Dedifferentiated amniotic fluid mesenchymal stem cell (primary cell): ENCODE measurements at regions not wholly inside any gene's neighbourhood (a gene's known extent, or its start where the extent isn't known, plus 50 kb on each side); places are given as distances from the start of the nearest gene placed in this dataset.

ENCODE experiments used
- DNase-seq: peaks from one replicate; pipeline ENCODE4 v3.0.0-alpha.2; 2016; ENCODE audit errors: extremely low spot score

GRCh38 chr6:122122202-122122601 is 277.2 kb upstream of the HSF2 start:
- no peak for DNase-seq

GRCh38 chr6:122122686-122123085 is 276.8 kb upstream of the HSF2 start:
- no peak for DNase-seq

GRCh38 chr6:122124908-122125307 is 274.5 kb upstream of the HSF2 start:
- no peak for DNase-seq

- no peak for DNase-seq
Observed at GRCh38 chr6:122126894-122127293, 272.6 kb upstream of the HSF2 start.

GRCh38 chr6:122128445-122128844 is 271.0 kb upstream of the HSF2 start:
- DNase-seq: no peak

GRCh38 chr6:122129313-122130025 is 270.0 kb upstream of the HSF2 start:
- DNase-seq: no peak

- no peak for DNase-seq
Observed at GRCh38 chr6:122130026-122130348, 269.5 kb upstream of the HSF2 start.

- no peak for DNase-seq
Observed at GRCh38 chr6:122130518-122130917, 268.9 kb upstream of the HSF2 start.

- no peak for DNase-seq
Observed at GRCh38 chr6:122136386-122136785, 263.1 kb upstream of the HSF2 start.

GRCh38 chr6:122140031-122140430 is 259.4 kb upstream of the HSF2 start:
- DNase-seq: no peak

GRCh38 chr6:122141246-122141645 is 258.2 kb upstream of the HSF2 start:
- DNase-seq: no peak

GRCh38 chr6:122143813-122144601 is 255.4 kb upstream of the HSF2 start:
- no peak for DNase-seq

- DNase-seq: no peak
Observed at GRCh38 chr6:122145246-122145645, 254.2 kb upstream of the HSF2 start.

GRCh38 chr6:122145741-122146240 is 253.7 kb upstream of the HSF2 start:
- no peak for DNase-seq

- DNase-seq: no peak
Observed at GRCh38 chr6:122147291-122147690, 252.2 kb upstream of the HSF2 start.

GRCh38 chr6:122151066-122151465 is 248.4 kb upstream of the HSF2 start:
- DNase-seq: no peak

GRCh38 chr6:122151763-122152162 is 247.7 kb upstream of the HSF2 start:
- no peak for DNase-seq

GRCh38 chr6:122153557-122153956 is 245.9 kb upstream of the HSF2 start:
- no peak for DNase-seq

- DNase-seq: no peak
Observed at GRCh38 chr6:122154155-122154554, 245.3 kb upstream of the HSF2 start.

- DNase-seq: no peak
Observed at GRCh38 chr6:122154912-122155575, 244.4 kb upstream of the HSF2 start.

- DNase-seq: no peak
Observed at GRCh38 chr6:122161136-122161535, 238.3 kb upstream of the HSF2 start.

GRCh38 chr6:122165014-122165413 is 234.4 kb upstream of the HSF2 start:
- no peak for DNase-seq

GRCh38 chr6:122170274-122170673 is 229.2 kb upstream of the HSF2 start:
- DNase-seq: no peak
